ENCODE measurements at regions not wholly inside any gene's neighbourhood (a gene's known extent, or its start where the extent isn't known, plus 50 kb on each side); places are given as distances from the start of the nearest gene placed in this dataset.

GRCh38 chr5:110323357-110323756 is 403.1 kb downstream of the TMEM232 start (continued):
- TF ChIP-seq ETV6 (conservative IDR thresholded peaks at IDR 0.05 in 1 of 2, IDR thresholded peaks at IDR 0.05 in 1 of 2; ENCODE audit: borderline replicate concordance in 1 of 2, low read depth in 1 of 2) (no peak), SREBF2 (IDR thresholded peaks at IDR 0.05; ENCODE audit: low read length) (no peak), ATF7 (IDR thresholded peaks at IDR 0.05; ENCODE audit: low read depth) (no peak), CREB1 (IDR thresholded peaks at IDR 0.05; ENCODE audit: low read depth) (no peak), RELA (IDR thresholded peaks at IDR 0.05; ENCODE audit: borderline replicate concordance, partially characterized antibody) (no peak), SMAD1 (IDR thresholded peaks at IDR 0.05; ENCODE audit: low read depth, partially characterized antibody) (no peak), CHD4 (IDR thresholded peaks at IDR 0.05) (no peak), HDGF (IDR thresholded peaks at IDR 0.05) (no peak), ZNF384 (IDR thresholded peaks at IDR 0.05; ENCODE audit: borderline replicate concordance, low read depth, low read length) (no peak), MAX (IDR thresholded peaks at IDR 0.05; ENCODE audit: low read depth, low read length) (no peak)

- no peaks in the 10 kb centered on the region for H3K36me3 ChIP-seq (ENCODE audit: control insufficient read depth in 2 of 2, insufficient read depth in 2 of 2, low read length in 1 of 2)
- H3K9me3 ChIP-seq (replicated peaks; ENCODE audit: control insufficient read depth, insufficient read depth, low read length): no peaks in the 10 kb centered on the region
- BruUV-seq (replicated peaks): no TSS peak
- ChIA-PET POLR2A (interaction anchor here (0.5 to 0.6 kb wide), 2 partner anchors 9 to 14 kb away, joined by 3 to 5 read pairs; no protein-coding TSS in a partner anchor), RAD21 (ENCODE audit: unreplicated experiment) (no interaction called here), SMC1A (ENCODE audit: uncharacterized antibody, unreplicated experiment) (no interaction called here), CTCF (no interaction called here)
- TF ChIP-seq PAX5 (IDR thresholded peaks at IDR 0.05; ENCODE audit: borderline replicate concordance, low read depth, low read length) (no peak), E2F8 (IDR thresholded peaks at IDR 0.05; ENCODE audit: low read depth, partially characterized antibody) (no peak), NKRF (conservative IDR thresholded peaks at IDR 0.05) (no peak), CEBPB (IDR thresholded peaks at IDR 0.05; ENCODE audit: borderline replicate concordance in 1 of 2, low read depth in 2 of 2, low read length in 2 of 2) (no peak), SUPT20H (IDR thresholded peaks at IDR 0.05; ENCODE audit: borderline replicate concordance, control insufficient read depth, low read depth, low read length) (no peak), SREBF2 (IDR thresholded peaks at IDR 0.05; ENCODE audit: low read length) (no peak), CBX3 (IDR thresholded peaks at IDR 0.05; ENCODE audit: borderline replicate concordance, low read depth) (no peak), IRF5 (IDR thresholded peaks at IDR 0.05; ENCODE audit: borderline replicate concordance) (no peak)
- no peak overlapping the region for H2AFZ ChIP-seq (ENCODE audit: control insufficient read depth, low read depth, low read length)
- intact Hi-C loops (cut with micrococcal nuclease; ENCODE audit: unreplicated experiment) (no loop called here), in situ Hi-C loops (cut with MboI) (no loop called here)
- no peak for ATAC-seq
- FAIRE-seq: no peak
- no peaks in the 10 kb centered on the region for H4K20me1 ChIP-seq (ENCODE audit: control insufficient read depth, insufficient read depth)
- no peak overlapping the region for H3K9ac ChIP-seq (ENCODE audit: control insufficient read depth, insufficient read depth, low read length)
- no peak for DNase-seq (ENCODE audit: low read depth, low spot score)
- H3K27me3 ChIP-seq (replicated peaks in 1 of 2; ENCODE audit: control insufficient read depth in 2 of 2, insufficient read depth in 2 of 2, low read length in 1 of 2): no peaks in the 10 kb centered on the region
- no peak overlapping the region for H3K4me3 ChIP-seq
- H3K4me1 ChIP-seq (ENCODE audit: control insufficient read depth, insufficient read depth, low read length): no peaks in the 10 kb centered on the region
- no peak overlapping the region for H3K4me2 ChIP-seq (ENCODE audit: control insufficient read depth, insufficient read depth)
- H3K79me2 ChIP-seq (ENCODE audit: control insufficient read depth, insufficient read depth, low read length): no peaks in the 10 kb centered on the region
- no peak overlapping the region for H3K27ac ChIP-seq (ENCODE audit: control insufficient read depth, insufficient read depth)
These were observed 402.6 kb downstream of the TMEM232 start for GRCh38 chr5:110323832-110324231.

Data from GM12878 (cell line).